Endothelial cell (in vitro differentiated cells): ENCODE measurements at regions not wholly inside any gene's neighbourhood (a gene's known extent, or its start where the extent isn't known, plus 50 kb on each side); places are given as distances from the start of the nearest gene placed in this dataset.

Experiments
- DNase-seq: peaks from one replicate; pipeline ENCODE4 v3.0.0; 2021; ENCODE audit warnings: low spot score
- H3K27ac Mint-ChIP-seq: one replicate; pipeline ENCODE4 v1.8.0; 2021; ENCODE audit warnings: mixed read lengths, inconsistent platforms; ENCODE audit not compliant: unreplicated experiment
- H3K27me3 Mint-ChIP-seq: one replicate; pipeline ENCODE4 v1.8.0; 2021; ENCODE audit warnings: mild to moderate bottlenecking, moderate library complexity, mixed read lengths, inconsistent platforms; ENCODE audit not compliant: unreplicated experiment
- H3K36me3 Mint-ChIP-seq: one replicate; pipeline ENCODE4 v1.8.0; 2021; ENCODE audit warnings: mild to moderate bottlenecking, low read depth, mixed read lengths, inconsistent platforms; ENCODE audit not compliant: unreplicated experiment
- H3K4me1 Mint-ChIP-seq: one replicate; pipeline ENCODE4 v1.8.0; 2021; ENCODE audit warnings: mild to moderate bottlenecking, mixed read lengths, inconsistent platforms; ENCODE audit not compliant: unreplicated experiment
- H3K4me3 Mint-ChIP-seq: one replicate; pipeline ENCODE4 v1.8.0; 2021; ENCODE audit warnings: mild to moderate bottlenecking, mixed read lengths, inconsistent platforms; ENCODE audit not compliant: unreplicated experiment
- H3K9me3 Mint-ChIP-seq: one replicate; pipeline ENCODE4 v1.8.0; 2021; ENCODE audit warnings: mixed read lengths, inconsistent platforms; ENCODE audit not compliant: unreplicated experiment
- TF ChIP-seq, protein P1 (sequence below): fragments of 200-600 bp; sonication (generic); IDR thresholded peaks from one replicate; pipeline ENCODE4 v1.5.0; 2021; ENCODE audit warnings: antibody characterized with exemption; ENCODE audit not compliant: unreplicated experiment

DNA sequence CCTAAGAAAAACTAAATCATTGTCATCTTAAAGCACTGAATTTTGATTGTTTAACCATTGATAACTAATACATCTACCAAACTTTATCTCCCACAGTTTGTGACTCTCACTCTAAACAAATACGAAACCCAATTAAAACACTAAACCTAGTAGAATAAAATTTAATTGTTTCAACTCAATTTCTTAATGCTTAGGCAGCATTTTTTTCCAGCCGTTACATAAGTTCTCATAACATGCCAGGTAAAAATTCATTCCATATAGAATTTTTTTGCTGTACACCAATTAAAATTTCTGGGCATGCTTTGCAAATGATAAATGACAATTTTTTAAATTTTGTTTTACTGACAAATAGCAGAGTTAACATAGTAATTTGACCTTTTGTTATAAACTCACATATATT lies 658.2 kb upstream of the FLRT2 start:
- TF ChIP-seq, protein P1, sequence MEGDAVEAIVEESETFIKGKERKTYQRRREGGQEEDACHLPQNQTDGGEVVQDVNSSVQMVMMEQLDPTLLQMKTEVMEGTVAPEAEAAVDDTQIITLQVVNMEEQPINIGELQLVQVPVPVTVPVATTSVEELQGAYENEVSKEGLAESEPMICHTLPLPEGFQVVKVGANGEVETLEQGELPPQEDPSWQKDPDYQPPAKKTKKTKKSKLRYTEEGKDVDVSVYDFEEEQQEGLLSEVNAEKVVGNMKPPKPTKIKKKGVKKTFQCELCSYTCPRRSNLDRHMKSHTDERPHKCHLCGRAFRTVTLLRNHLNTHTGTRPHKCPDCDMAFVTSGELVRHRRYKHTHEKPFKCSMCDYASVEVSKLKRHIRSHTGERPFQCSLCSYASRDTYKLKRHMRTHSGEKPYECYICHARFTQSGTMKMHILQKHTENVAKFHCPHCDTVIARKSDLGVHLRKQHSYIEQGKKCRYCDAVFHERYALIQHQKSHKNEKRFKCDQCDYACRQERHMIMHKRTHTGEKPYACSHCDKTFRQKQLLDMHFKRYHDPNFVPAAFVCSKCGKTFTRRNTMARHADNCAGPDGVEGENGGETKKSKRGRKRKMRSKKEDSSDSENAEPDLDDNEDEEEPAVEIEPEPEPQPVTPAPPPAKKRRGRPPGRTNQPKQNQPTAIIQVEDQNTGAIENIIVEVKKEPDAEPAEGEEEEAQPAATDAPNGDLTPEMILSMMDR, result no peak
- H3K27ac Mint-ChIP-seq, result no peak overlapping the region
- no peak for DNase-seq
- no peak overlapping the region for H3K4me3 Mint-ChIP-seq
- no peaks in the 10 kb centered on the region for H3K27me3 Mint-ChIP-seq
- no peaks in the 10 kb centered on the region for H3K9me3 Mint-ChIP-seq
- no peaks in the 10 kb centered on the region for H3K36me3 Mint-ChIP-seq
- H3K4me1 Mint-ChIP-seq, result no peaks in the 10 kb centered on the region

DNA sequence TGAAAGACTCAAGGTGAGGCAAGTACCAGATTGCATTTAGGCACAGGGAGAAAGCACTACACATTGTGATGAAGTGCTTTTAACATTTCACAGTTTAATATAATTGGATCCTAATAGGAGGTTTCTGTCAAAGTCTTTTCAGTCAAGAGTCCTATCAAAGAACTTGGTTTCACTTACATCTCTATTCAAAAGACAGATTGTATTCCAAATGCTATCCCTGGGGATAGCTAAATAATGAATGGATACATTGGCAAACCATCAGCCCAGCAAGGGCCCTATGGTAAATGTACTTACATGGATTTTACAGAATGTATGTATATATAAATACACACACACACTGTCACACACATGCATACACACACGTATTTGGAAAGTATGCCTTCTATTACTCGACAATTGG lies 655.5 kb upstream of the FLRT2 start:
- Mint-ChIP-seq H3K9me3 (no peaks in the 10 kb centered on the region), H3K36me3 (no peaks in the 10 kb centered on the region), H3K27ac (no peak overlapping the region), H3K4me3 (no peak overlapping the region), H3K27me3 (no peaks in the 10 kb centered on the region), H3K4me1 (no peaks in the 10 kb centered on the region)
- TF ChIP-seq, protein P1, result no peak
- no peak for DNase-seq

DNA sequence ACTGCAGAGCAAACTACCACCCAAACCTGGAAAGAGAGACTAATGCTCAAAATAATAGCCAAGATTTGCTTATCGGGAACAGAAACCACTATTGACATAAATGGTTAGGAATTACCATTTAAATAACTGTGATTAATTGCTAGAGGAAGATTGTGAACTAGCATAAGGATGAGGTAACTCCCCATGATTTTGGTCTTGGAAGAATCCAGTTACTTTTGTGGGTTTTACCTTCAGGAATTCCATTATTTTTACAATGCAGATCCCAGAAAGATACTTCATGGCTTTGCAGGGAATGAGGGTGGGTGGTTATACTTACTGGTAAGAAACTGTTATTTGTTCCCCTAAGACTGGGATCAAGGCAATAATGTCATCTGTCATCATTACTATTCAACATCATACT lies 652.9 kb upstream of the FLRT2 start:
- H3K27ac Mint-ChIP-seq, result no peak overlapping the region
- no peaks in the 10 kb centered on the region for H3K36me3 Mint-ChIP-seq
- no peak overlapping the region for H3K4me3 Mint-ChIP-seq
- H3K27me3 Mint-ChIP-seq, result no peaks in the 10 kb centered on the region
- no peaks in the 10 kb centered on the region for H3K4me1 Mint-ChIP-seq
- TF ChIP-seq, protein P1, result no peak
- no peaks in the 10 kb centered on the region for H3K9me3 Mint-ChIP-seq
- DNase-seq, result no peak

DNA sequence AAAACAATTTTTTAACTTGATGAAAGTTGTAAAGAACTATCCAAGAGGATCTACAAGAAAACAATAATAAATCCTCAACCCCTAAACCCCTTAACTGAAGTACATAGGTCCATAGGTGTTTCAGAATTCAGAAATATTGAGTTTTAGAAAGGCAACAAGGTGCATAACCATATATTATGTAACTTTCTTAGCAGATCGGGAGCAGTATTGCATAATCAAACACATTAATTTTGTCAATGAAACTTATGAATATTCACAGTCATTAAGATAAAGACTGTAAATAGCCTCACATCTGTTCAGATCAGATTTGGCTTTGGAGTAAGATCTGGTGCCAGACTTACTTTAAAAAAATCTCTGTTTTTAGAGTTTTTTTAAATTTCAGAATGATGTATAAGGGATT lies 647.1 kb upstream of the FLRT2 start:
- Mint-ChIP-seq H3K27ac (no peak overlapping the region), H3K27me3 (no peaks in the 10 kb centered on the region), H3K4me3 (no peak overlapping the region), H3K9me3 (no peaks in the 10 kb centered on the region), H3K4me1 (no peaks in the 10 kb centered on the region), H3K36me3 (no peaks in the 10 kb centered on the region)
- TF ChIP-seq, protein P1, result no peak
- DNase-seq, result no peak

DNA sequence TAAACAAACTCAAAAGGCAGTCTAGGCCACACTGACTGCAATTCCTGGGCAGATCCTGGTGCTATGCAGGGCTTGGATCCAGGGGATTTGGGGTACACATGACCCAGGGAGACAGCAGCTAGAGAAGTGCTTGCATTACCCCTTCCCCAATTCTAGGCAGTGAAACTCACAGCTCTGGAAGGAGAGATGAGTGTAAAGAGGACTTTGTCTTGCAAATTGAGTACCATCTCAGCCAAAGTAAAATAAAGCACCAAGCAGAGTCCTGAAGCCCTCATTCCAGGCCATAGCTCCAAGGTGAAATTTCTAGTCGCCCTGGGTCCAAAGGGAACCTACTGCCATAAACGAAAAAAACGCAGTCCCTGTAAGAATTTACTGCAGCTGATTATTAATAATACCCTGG lies 644.9 kb upstream of the FLRT2 start:
- Mint-ChIP-seq H3K4me3 (no peak overlapping the region), H3K9me3 (no peaks in the 10 kb centered on the region), H3K36me3 (no peaks in the 10 kb centered on the region), H3K27ac (no peak overlapping the region), H3K4me1 (no peaks in the 10 kb centered on the region), H3K27me3 (no peaks in the 10 kb centered on the region)
- TF ChIP-seq, protein P1, result no peak
- DNase-seq, result no peak
